IPS-NIHi11 (cell line): ENCODE measurements at regions not wholly inside any gene's neighbourhood (a gene's known extent, or its start where the extent isn't known, plus 50 kb on each side); places are given as distances from the start of the nearest gene placed in this dataset.

ENCODE experiments used
- DNase-seq: peaks from one replicate; pipeline ENCODE4 v3.0.0; 2012; ENCODE audit warnings: mixed read lengths, low spot score

- DNase-seq: no peak
Measured at GRCh38 chr20:52577696-52578095, 386.1 kb upstream of the ZFP64 start.

- DNase-seq: no peak
Measured at GRCh38 chr20:52572687-52573086, 381.1 kb upstream of the ZFP64 start.

- no peak for DNase-seq
Measured at GRCh38 chr20:52569201-52569600, 377.6 kb upstream of the ZFP64 start.

DNA sequence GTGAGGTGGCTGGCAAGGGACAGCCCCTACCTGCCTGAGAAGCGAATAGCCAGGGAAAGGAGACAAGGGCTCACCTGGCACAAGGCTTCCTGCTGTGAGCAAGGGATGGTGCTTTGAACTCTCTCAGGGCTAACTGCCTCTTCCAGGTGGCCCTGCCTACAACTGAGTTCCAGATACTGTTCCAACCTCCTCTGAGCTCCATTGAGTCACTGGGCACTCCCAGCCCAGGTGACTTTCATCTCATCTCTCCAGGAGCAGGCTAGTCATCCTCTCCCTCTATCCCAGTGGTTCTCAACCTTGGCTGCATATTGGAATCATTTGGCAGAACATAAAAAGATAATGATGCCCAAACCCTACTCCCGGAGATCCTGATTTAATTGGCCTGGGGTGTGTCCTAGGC, 374.0 kb upstream of the ZFP64 start:
- no peak for DNase-seq

GRCh38 chr20:52564594-52564993, 373.0 kb upstream of the ZFP64 start:
- DNase-seq: no peak

DNA sequence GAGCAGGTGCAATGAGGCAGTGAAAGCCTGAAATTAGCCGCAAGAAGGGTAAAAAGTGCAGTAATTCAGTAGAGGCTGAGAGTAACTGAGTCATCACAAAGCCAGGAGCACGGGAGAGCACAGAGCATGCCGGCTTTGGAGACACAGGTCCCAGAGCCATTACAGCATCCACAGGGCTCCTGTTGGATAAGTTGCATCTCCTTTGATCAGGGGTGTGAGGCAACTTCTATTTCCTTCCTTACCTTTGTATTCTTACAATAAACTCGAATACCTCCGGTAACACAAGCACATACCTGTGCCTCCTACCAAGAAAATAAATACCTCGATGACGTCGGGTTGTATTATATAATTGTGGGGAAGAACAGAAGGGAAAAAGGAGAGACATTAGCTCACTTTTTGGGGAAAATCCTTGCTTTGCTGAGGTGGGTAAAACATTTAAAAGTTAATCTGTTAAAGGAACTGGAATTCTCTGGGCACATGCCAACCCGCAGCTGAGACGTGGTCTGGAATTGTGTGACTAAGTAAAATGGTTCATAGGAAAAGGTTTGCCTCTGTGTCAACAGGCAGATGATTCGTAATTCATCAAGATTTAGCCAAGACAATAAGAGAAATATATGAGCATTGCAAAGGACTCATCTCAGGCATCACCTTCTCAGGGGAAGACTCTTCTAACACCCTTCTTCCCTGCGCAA, 360.7 kb upstream of the ZFP64 start:
- DNase-seq: no peak

DNA sequence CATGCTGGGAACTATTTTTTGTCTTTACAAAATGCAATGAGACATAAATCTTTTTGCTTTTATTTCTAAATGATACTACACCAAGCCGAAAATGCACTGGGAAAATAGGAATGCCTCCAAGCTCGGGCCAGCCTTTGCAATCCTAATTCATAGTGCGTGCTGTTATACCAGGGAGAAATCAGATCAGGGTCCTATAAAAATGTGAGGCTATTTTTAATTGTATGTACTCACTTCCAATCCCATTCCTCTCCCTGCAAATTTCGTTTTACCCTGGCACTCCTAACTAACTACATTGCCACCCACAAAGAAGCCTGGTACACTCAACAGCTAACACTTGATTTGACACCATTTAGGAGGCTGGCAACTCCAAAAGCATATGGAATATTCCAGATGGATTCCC, 350.6 kb upstream of the ZFP64 start:
- no peak for DNase-seq

DNA sequence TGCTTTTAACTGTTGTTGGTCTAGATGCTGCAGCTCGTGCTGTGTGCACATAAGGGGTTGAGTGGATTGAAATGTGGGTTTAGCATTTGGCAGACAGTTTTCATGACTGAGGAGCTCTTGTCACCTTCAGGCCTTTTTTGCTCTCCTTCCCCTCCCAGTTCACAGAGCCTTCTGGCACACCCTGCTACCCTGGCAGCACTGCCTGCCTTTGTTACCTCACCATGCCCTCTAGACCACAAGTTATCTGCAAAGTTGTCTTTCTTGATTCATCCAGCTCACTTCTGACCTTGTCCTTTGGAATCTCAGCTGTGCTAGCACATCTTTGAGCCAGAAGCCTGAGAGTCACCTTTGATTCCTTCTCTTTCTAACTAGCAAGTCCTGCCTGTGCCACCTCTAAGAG, 348.9 kb upstream of the ZFP64 start:
- no peak for DNase-seq

DNA sequence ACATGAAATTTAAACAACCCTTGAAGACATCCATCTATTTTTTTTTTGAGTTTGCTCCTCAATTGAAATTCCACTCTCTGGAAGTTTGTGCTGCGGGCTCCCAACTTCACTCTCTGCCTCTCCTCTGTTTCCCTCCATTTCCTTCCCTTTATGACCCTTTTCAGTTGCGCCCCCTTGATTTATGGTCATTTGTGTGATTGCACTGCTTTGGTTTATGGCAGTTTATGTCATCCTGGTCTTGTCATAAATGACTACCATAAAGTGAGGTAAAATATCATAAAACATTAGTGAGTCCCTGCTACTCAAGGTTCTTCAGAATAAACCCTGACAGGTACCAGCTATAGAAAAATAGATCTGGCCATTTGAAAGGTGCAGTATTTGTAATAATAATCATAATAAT, 348.3 kb upstream of the ZFP64 start:
- no peak for DNase-seq

DNA sequence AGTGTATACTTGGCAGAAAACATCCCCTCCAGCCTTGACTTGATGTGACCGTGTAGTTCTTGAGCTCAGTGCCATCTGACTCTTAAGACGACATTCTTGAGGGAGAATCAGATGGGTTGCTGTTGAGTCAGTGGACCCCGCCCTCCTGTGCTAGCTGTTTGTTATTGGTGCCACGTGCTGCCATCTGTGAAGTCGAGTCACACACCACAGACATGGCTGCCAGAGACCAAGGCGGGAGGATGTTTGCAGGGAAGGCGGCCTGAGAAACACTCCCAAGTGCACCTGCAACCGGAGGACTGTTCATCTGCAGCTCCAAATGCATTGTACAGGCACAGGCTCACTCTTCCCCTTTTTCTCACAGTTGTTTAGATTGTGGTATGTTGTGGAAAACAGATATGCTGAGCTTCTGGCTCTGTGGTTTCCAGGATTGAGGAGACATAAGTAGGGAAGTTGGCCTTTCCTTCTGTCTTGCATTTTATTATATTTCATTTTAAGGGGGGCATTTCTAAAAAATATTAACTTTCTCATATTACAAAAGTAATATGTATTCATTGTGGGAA, 345.3 kb upstream of the ZFP64 start:
- no peak for DNase-seq

DNA sequence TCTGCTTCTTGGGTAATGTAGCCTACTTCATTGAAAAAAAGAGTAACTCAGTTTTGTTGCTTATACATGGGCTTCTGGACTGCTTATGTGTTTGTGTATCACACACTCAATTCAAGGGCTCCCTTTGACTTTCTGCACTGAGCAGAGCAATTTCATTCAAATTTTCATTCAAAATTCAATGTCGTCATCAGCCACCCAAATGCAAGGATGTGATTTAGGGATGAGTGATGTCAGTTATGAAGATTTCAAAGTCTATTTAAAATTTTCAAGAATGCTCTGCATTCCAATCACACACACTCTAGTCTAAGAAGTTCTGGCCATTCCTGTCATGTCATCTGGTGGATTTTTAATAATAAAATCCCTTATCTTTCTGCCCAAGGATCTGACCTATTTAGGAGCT, 344.5 kb upstream of the ZFP64 start:
- no peak for DNase-seq

DNA sequence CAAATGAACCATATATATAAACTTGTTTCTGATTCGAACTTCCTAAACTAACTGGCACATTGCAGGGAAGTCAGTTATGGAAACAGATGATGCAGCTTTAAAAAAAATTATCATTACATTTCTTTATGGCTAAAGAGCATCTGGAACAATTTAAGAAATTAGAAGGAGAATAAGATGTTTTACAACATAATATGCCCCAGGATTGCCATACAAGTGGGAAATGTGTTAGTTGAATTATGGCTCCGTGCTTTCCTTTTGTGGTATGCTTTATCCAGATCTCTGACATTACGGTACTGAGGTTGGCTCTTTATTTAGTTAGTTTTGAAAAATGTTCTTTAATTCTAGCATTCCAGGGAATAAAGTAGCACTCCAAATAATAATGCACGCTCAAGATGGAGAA, 343.0 kb upstream of the ZFP64 start:
- no peak for DNase-seq

DNA sequence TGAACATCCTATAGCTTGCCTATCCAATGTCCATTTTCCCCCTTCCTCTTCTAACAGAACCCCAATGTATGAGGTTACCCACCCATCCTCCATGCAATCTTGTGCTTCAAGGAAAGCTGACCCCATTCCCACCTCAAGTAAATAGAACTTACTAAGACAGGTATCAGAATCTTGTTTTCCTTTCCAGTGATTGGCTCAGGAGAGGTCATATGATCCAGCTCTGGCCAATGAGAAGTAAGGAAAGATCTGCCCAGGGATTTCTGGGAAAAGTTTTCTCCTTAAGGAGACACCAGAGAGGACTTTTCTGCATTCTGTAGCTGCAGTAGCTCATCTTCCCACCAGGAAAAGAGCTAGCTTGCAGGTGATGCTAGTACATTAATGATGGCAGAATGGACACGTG, 341.8 kb upstream of the ZFP64 start:
- no peak for DNase-seq

GRCh38 chr20:52532674-52533073, 341.1 kb upstream of the ZFP64 start:
- no peak for DNase-seq

- DNase-seq: no peak
Measured at GRCh38 chr20:52530571-52530970, 339.0 kb upstream of the ZFP64 start.

DNA sequence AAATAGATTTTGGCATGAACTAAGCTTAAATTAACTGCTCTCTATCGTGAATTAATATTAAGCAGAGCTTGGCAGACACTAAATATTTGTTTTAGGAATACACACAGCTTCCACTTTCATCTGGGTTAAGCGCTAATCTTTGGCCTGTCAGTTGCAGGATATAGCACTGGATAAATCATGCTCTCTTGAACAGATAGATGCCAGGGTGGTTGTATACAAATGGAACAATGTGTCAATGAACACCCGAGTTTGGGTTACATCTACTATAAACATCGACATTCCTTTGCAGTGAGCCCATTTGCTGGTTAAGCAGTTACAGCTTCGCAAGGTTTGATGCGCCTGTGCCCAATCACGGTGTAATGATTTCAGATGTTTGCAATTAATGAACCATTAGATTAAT, 338.2 kb upstream of the ZFP64 start:
- DNase-seq: no peak

- DNase-seq: no peak
Measured at GRCh38 chr20:52524861-52525260, 333.3 kb upstream of the ZFP64 start.

GRCh38 chr20:52518735-52519134, 327.2 kb upstream of the ZFP64 start:
- no peak for DNase-seq

GRCh38 chr20:52515877-52516276, 324.3 kb upstream of the ZFP64 start:
- no peak for DNase-seq

DNA sequence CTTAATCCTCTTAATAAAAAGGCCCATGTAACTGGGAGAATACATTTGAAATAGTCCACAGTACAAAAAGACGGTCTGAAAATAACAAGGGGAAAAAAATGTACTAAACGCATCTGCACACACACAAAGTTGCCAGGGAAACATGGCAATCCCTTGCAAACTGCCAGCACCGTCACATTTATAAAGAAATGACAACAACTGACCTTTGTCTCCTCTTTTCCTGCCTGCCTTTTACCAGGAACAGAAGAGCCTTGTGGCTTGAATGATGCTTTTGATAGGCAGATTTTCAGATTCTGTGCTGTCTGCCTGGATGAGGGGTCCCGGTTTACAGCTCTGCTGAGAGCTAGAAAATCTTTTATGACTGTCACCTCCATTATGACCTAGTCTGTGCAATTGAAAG, 308.6 kb upstream of the ZFP64 start:
- no peak for DNase-seq

- DNase-seq: no peak
Measured at GRCh38 chr20:52497731-52498130, 306.2 kb upstream of the ZFP64 start.

- DNase-seq: no peak
Measured at GRCh38 chr20:52496191-52496590, 304.6 kb upstream of the ZFP64 start.

- no peak for DNase-seq
Measured at GRCh38 chr20:52494244-52494643, 302.7 kb upstream of the ZFP64 start.

- no peak for DNase-seq
Measured at GRCh38 chr20:52493171-52493721, 301.7 kb upstream of the ZFP64 start.
